GM21423 (cell line): ENCODE measurements at regions not wholly inside any gene's neighbourhood (a gene's known extent, or its start where the extent isn't known, plus 50 kb on each side); places are given as distances from the start of the nearest gene placed in this dataset.

ENCODE experiments used
- ATAC-seq: cut with Tn5 transposase; IDR thresholded peaks from one replicate; pipeline ENCODE4 v1.9.1; 2021; ENCODE audit warnings: mild to moderate bottlenecking, moderate library complexity; ENCODE audit not compliant: unreplicated experiment

- no peak for ATAC-seq
These were observed 301.3 kb upstream of the SKOR2 start for GRCh38 chr18:47552783-47553182.

GRCh38 chr18:47550611-47551010, 299.2 kb upstream of the SKOR2 start:
- ATAC-seq = no peak

- ATAC-seq = no peak
These were observed 297.6 kb upstream of the SKOR2 start for GRCh38 chr18:47549021-47549540.

DNA sequence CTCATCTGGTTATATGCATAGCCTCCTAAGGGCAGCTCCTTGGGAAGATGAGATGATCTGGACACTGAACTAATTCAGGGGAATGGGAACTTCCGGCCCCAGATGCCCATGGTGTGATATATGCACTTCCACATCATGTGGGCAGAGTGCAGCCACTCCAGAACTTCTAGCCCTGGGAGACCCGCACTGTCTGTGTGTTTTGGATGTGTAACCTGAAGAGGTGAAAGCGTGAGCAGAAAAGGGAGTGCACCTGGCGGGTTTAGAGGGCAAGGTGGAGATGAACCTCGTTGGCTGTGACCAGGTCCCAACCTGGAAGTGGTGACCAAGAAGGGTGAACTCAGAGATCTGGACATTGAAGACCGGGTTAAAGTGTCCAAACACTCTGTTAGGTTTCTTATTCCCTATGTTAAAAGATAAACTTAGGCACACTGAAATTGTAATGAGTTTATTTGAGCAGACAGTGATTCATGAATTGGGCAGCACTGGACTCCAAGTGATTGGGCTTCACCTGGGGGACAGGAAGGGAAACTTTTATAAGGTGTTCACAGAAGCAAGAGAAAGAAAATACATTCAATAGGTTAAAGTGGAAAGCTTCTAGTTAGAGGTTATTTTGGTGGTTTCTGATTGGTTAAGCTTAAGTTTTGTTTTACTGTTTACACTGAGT, 296.2 kb upstream of the SKOR2 start:
- no peak for ATAC-seq

DNA sequence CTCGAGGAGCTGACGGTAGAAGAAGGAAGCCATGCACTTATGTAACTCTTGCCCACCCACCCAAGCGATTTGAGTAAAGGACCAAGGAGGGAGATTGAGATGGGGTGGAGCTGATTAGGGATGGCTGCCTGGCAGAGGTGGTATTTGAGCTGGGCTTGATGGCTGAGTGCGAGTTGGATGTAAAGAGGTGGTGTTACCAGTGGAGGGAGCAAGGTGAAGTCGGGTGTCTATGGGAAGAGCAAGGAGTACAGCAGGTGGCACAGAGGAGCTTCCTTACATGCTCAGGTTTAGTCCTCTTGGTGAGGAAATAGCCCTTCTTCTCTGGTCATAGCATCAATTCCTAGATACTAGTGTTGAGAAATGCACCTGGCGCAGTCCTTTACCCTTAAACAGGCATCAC, 294.2 kb upstream of the SKOR2 start:
- no peak for ATAC-seq

DNA sequence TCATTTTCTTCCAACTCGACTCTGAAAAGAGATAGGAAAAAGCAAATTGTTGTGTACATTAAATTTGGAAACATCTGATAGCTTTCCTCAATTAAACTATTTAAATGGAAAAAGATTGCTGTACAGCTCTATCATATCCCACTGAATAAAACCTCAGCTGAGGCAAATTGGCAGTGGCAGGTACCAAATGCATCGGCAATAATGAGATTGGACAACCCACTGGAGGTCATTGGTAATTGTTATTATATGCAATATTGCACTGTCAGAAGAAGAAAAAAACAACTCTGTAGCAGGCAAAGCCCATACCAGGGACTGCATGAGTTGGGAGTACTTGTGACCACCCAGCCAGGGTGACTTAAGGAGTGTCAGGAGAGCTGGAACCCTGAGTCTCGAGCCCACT, 291.6 kb upstream of the SKOR2 start:
- no peak for ATAC-seq

- ATAC-seq = no peak
These were observed 291.1 kb upstream of the SKOR2 start for GRCh38 chr18:47542551-47542950.

DNA sequence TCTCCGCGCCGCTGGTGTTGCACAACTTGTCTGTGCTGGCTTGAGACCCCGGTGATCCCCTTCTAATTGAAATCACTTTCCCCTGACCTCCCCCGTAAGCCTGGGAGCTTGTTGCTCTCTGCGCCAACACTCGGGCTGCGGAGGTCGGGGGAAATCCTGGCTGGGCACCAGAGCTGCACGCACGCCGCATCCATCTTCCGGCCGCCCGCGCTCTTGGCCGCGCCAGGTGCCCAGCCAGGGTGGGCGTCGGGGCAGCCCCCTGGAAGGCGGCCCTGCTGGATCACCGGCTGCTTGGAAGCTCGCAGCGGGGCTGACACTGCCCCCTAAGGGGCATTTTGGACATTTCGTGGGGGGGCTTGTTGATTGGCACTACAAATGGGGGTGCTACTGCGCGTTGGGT, 280.3 kb upstream of the SKOR2 start:
- ATAC-seq = no peak

GRCh38 chr18:47530695-47531094, 279.2 kb upstream of the SKOR2 start:
- ATAC-seq = no peak

DNA sequence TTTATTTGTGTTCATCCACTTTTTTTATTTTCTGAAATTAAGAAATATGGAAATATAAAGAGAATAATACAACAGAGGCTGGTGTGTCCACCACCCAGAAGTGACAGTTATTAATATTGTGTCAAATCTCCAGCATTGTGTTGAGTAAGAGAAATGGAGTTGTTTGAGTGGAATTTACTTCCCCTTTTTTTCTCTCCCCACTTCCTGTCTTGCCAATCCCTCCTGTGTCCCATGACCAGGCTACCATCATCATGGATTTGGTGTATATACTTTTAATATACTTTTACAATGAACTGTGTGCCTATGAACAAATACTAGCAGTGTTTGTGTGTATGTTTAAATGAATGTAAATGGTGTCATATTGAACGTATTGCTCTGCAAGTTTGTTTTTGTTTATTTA, 276.9 kb upstream of the SKOR2 start:
- no peak for ATAC-seq

- no peak for ATAC-seq
These were observed 274.7 kb upstream of the SKOR2 start for GRCh38 chr18:47526147-47526546.

- ATAC-seq = no peak
These were observed 270.9 kb upstream of the SKOR2 start for GRCh38 chr18:47522359-47522758.

- ATAC-seq = no peak
These were observed 268.8 kb upstream of the SKOR2 start for GRCh38 chr18:47520263-47520662.

DNA sequence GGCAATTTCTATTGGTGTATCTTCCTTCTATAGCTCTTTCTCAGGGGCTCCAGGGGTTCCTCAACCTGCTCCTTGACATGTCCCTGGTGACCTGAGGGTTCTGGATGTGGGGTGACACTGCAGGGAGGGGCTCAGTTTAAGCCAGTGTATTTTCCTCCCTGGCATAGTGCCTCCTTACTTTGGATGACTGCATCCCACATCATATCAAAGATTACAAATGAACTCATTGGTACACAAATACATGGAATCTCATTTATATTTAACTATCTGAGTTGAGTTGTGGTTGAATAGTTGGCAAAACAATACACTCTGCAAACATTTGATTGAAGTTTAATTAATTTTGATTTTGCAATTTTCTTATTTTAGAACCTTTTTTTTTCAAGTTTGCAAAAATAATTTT, 268.2 kb upstream of the SKOR2 start:
- ATAC-seq = no peak

GRCh38 chr18:47519277-47519676, 267.8 kb upstream of the SKOR2 start:
- ATAC-seq = no peak

DNA sequence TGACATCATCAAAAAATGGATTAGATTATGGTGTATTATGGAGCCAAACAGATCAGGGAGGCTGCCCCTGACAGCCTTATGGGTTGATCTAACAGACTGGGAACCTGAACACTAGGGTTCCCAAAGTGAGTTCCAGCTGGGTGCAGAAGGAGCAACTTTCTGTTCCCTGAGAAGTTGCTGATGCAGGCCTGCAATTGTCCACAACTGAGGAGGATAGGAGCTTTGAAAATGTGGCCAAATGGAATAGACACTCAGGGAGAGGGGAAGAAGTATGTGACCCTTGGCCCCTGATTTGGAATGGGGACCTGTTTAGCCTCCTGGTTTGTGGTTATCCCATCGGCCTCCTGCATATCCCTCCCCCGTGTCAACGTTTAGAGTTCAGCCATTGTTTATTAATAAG, 262.2 kb upstream of the SKOR2 start:
- ATAC-seq = no peak

DNA sequence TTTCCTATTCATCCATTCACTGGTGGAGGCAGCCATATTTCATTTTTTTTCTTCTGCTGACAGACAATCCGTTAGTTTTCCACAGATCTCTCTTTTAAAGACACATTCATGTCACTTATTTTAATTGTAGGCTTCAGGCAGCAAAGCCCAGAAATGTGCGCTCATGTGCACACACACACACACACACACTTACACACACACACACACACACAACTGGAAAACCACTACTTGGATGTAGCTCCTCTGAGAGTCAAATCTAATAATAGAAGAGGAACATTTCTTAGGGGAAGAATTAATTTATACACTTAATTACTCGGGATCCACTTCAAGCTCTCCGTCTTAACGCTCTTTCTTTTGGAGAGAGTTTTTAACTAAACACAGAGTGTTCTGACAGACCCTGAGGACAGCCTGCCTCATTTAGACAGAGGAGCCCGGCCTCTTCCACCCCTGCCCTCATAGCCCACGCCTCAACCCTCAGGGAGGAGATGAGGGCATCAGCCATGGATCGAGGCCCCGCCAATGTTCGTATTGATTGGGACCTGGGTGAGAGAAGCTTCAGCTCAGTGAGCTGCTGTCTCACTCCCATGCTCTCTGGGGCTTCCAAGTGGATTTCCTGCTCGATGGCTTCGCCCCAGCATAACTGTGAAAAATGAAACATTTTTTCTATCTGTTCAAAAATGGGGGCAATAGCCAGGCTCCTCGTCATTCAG, 261.4 kb upstream of the SKOR2 start:
- no peak for ATAC-seq

GRCh38 chr18:47512056-47512455, 260.6 kb upstream of the SKOR2 start:
- no peak for ATAC-seq

DNA sequence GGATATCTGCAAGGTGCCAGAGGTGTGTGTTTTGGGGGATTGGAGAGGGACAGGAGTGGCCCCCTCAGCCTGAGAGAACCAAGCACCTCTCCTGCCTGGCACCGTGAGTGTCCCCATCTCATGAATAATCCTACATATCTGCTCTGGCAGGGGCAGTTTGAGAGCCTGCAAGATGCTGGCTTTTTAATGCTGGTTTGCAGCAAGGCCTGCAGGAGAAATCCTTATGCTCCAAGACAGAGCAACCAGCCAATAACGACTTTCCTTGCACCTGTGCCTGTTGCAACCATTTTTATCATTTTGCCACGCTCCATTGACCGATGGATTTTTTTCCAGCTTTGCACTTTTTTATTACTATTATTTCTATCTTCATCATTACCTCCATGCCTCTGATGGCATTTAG, 259.4 kb upstream of the SKOR2 start:
- no peak for ATAC-seq

DNA sequence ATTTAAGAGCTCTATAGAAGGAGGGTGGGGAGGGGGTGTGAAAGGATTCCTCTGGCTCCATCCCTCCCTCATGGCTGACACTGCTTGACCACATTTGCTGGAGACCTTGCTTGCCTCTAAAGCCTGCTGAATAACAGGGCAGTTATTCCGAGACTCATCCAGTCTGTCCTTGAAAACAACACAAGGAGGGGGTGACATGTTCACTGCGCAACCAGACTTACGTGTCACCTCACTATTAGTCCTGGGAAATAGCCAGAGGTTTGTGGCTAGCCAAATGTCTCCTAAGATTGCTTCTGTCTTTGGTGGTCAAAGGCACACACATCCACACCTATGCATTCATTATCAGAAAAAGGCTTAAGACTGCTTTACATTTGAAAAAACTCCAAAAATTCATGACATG, 256.2 kb upstream of the SKOR2 start:
- ATAC-seq = no peak

- ATAC-seq = no peak
These were observed 255.4 kb upstream of the SKOR2 start for GRCh38 chr18:47506897-47507296.

GRCh38 chr18:47501946-47502345, 250.5 kb upstream of the SKOR2 start:
- ATAC-seq = no peak

GRCh38 chr18:47500930-47501329, 249.5 kb upstream of the SKOR2 start:
- no peak for ATAC-seq
